Activated CD8-positive, alpha-beta memory T cell treated with anti-CD3 and anti-CD28 coated beads, Interleukin-2, amount 50 U/mL, for 1 hour (primary cell): ENCODE measurements at regions not wholly inside any gene's neighbourhood (a gene's known extent, or its start where the extent isn't known, plus 50 kb on each side); places are given as distances from the start of the nearest gene placed in this dataset.

ENCODE experiments used
- DNase-seq: peaks from one replicate; pipeline ENCODE4 v3.0.0-alpha.2; 2020; ENCODE audit errors: extremely low read depth

- no peak for DNase-seq
Observed at GRCh38 chr2:133718688-133719201, 150.5 kb upstream of the NCKAP5 start.

- no peak for DNase-seq
Observed at GRCh38 chr2:133720429-133720828, 152.2 kb upstream of the NCKAP5 start.

GRCh38 chr2:133721118-133721517 lies 152.9 kb upstream of the NCKAP5 start:
- no peak for DNase-seq

DNA sequence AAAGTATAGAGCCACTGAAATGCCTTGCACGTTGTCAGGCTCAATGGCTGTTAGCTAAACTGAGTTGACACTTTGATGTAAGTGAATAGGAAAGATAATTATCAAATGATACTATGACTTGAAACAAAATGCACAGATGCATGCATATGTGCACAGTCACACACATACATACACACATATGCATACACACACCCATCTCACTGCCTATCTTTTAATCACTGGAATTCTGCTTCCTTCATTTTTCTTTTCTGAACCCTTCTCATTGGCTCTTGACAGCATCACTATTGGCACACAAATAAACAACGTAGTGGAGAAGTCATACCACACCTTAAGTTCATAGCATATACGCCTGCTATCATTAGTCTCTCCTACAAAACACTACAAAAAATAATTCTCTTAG lies 154.9 kb upstream of the NCKAP5 start:
- no peak for DNase-seq

DNA sequence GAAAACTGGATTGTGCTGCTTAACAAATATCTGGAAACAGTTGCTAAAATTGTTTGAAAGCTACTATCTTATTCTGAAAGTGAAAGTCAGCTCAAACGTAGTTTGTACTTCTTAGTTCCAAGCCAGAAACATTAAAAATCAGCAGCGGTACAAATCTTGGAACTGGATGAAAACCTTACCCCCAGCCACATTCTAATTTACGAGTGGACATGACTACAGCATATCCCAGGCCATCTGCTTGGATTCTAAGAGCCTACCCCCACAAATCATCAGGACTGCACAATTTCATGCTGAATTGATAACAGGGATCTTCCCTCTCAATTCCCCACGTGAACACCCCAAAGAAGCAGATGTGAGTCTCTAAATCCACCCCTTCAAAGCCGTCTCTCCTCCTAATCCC lies 158.7 kb upstream of the NCKAP5 start:
- DNase-seq: no peak

DNA sequence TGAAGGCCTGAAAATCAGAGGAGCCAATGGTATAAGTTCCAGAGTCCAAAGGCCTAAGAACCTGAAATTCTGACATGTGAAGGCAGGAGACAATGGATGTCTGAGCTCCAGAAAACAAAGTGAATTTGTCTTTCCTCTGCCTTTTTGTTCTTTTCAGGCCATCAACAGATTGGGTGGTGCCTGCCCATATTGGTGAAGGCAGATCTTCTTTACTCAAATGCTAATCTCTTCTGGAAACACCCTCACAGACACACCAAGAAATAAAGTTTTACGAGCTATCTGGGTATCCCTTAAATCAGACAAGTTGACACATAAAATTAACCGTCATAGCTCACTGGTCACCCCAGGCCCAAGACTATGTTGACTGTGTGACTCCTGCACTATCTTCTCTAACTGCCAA lies 163.8 kb upstream of the NCKAP5 start:
- no peak for DNase-seq

DNA sequence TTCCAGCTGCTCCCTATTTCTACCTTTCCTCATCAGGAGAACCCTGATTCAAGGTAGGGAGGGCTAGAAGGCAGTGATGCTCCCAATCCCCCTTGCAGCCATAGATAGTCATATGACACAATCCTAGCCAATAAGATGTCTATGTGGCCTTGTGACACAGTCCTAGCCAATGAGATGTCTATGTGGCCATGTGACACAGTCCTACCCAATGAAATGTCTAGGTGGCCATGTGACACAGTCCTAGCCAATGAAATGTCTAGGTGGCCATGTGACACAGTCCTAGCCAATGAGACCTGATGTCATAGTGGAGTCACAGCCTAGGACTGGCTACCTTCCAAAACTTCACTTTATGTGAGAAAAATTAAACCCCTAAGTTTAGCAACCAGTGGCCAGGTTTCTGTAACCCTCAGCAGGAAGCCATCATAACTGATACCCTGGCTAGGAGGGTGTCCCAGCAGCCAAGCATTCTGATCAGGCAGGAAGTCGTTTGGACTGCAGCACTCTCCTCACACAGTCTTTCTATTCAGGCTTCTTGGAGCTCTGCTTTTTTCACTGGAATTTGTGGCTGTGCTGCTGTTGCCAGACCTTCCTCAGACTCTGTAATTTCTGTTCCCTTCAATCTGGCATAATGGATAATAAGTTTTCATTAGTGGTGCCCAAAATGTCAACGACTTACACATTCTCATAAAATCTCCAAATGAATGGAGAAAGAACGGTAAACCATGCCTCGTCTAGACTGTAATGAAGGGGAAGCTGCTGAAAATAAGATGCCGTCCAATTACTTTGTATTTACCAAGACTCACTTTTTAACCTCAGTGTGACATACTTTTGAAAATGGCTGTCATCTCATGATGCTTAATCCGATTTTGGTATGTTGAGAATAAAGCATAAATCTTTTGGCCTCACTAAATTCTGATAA lies 165.0 kb upstream of the NCKAP5 start:
- DNase-seq: no peak

DNA sequence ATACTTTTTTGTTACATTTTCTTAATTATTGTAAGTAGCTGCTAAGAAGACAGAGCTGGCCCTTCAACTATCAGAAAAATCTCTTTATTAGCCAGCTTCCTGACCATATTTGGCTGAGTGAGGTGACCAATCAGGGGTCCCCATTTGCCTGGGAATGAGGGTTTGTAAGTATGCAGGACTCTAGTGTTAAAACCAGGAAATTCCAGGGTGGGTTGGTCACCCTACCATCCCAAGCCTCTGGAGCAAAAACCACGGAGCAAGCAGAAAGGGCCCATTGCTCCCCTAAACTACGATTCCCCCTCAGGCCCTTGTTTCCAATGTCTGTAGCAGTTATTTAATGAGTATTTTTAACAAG lies 165.6 kb upstream of the NCKAP5 start:
- DNase-seq: no peak

- no peak for DNase-seq
Observed at GRCh38 chr2:133734716-133735495, 166.6 kb upstream of the NCKAP5 start.

- DNase-seq: no peak
Observed at GRCh38 chr2:133736674-133737073, 168.4 kb upstream of the NCKAP5 start.

DNA sequence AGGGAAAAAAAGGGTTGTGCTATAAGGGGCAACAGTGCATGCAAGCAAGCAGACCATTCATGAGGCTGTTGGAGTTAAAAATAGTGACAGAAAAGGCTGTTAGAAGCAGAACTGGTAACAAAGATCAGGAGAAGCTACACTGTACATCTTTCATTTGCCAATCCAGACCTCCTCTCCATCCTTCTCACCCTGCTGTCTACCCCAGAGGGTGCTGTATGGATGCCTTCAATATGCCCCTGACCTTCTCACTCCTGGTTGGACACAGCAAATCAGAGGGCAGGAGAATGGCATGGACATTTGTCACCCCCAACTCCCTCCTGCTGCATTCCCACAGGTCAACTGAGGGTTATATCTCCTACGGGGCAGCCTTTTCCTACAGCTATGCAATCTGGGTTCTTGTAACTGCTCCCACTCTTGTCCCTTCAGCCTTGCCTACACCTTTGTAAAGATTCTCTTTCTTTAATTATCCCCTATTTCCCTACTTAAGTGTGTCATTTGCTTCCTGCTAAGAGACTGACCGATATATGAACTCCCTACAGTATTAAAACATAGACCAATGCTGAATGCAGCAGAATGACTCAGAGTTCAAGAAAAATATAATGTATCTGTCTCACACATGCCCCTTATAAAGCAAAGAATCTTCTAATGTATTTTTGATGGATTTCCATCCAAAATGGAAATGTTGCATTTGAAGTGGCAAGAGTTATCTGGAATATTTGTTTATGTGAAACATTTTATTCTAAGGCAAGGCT lies 169.2 kb upstream of the NCKAP5 start:
- no peak for DNase-seq

GRCh38 chr2:133739039-133739438 lies 170.8 kb upstream of the NCKAP5 start:
- no peak for DNase-seq

DNA sequence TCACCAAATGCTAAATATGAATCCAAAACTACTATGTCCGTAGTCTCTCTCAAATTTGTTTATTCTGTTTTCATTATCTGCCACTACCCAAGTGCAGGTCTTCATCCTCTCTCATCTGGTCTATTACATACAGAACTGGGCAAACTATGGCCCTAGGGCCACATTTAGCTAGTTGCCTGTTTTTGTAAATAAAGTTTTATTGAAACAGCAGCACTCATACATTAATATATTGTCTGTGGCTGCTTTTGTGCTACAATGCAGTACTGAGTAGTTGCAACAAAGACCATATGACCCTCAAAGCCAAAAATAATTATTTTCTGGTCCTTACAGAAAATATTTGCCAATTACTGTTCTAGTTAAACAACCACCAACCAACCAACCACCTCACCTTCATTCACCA lies 172.2 kb upstream of the NCKAP5 start:
- no peak for DNase-seq

DNA sequence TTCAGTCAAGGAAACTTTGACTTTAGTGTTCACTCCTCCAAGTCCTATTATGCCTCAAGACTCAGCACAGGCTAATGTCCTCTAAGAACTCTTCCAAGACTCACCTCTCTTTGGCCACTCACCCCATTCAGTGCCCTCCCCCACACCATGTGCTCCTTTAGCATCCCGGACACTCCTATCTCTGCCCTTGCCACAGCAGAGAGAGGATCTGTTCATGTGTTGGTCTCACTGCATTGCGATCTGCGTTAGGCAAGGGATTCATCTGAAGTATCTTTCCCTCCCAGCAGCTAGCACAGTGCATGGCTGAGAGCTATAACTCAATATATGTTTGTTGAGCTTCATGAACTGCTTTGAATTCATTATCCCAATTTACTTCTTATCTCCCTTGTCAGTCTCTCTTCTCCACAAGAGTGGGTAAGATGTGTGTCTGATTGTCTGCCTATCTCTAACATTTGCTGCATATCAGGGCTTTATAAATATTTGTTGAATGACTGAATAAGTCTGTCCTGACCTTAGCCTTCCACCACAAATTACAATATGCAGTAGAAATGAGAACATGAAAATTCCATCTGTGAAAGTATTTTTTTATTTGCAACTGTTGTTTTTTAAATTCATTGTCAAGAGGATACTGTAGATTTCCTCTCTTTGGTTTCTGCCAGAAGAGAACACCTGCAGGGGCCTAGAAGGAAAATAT lies 179.9 kb upstream of the NCKAP5 start:
- no peak for DNase-seq

- DNase-seq: no peak
Observed at GRCh38 chr2:133753665-133754064, 185.4 kb upstream of the NCKAP5 start.

- no peak for DNase-seq
Observed at GRCh38 chr2:133755480-133756300, 187.4 kb upstream of the NCKAP5 start.

DNA sequence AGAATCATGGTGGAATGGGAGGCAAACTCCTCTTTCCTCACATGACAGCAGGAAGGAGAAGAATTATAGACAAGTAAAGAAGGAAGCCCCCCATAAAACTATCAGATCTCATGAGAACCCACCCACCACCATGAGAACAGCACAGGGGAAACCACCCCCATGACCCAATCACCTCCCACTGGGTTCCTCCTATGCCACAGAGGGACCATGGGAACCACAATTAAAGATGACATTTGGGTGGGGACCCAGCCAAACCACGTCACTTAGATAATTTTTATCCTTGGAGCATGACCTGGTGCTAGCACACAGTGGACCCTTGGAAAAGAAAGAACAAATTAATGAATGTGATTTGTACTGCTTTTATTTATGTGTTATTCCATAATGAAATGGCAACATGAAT lies 188.6 kb upstream of the NCKAP5 start:
- DNase-seq: no peak

DNA sequence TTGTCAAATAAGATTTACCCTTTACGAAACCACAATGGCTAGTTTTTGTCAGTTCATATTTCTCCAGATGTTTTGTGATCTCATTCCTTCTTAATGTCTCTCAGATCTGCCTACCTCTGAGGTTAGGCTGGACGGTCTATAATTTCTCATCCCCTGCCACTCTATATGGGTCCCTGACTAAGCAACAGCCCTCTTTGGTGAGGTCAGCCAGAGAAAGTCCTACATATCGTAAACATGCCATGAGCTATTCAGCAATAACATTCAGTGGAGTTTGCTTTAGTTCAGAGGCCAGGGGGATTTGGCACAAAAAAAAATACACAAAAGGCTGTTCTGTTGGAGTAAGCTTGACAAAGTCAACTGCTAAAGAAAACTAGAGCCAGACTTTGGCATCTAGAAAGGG lies 192.1 kb upstream of the NCKAP5 start:
- no peak for DNase-seq

GRCh38 chr2:133765658-133766057 lies 197.4 kb upstream of the NCKAP5 start:
- DNase-seq: no peak

DNA sequence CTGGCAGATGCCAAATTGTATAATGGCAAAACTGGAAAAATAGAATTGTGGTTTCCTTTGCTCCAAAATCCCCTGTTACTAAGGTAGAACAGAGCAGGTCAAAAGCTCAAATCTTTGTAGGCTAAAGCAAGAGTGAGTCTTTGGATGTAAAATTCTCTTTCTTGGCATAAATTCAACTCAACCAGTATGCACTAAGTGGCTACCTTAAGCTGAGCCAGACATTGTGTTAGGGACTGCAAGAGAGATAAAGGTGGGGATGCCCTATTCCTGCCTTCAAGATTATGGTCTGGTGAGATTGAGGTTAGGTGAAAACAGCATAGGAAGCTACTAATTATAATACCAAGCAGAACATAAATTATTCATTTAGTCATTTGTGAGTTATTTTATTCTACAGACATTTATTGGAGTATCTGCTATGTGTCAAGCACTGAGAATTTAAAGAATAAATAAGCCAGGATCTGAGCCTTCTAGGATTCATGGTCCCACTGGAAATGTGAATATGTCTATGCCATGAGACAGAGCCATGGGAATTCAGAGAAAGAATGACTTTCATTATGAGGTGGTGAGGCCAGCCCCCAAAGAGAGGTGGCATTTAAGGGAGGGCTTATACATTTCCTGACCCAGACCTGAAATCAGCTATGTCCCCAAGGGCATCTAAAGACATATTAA lies 198.0 kb upstream of the NCKAP5 start:
- no peak for DNase-seq
